Left ventricle myocardium inferior (tissue), 1 donor: ENCODE measurements at regions not wholly inside any gene's neighbourhood (a gene's known extent, or its start where the extent isn't known, plus 50 kb on each side); places are given as distances from the start of the nearest gene placed in this dataset.
"Not testable (repeated sequence)": the region's sequence is repeated elsewhere in the genome, so short reads cannot be mapped to it uniquely, and the experiment has no call there.

ENCODE experiments used
- DNase-seq: peaks from one replicate; pipeline ENCODE4 v3.0.0-alpha.2; 2020
- H3K27ac ChIP-seq: fragments of 200-600 bp; replicated peaks from 2 replicates; pipeline ENCODE4 v1.8.0; 2021
- H3K27me3 ChIP-seq: fragments of 200-600 bp; 2 replicates; pipeline ENCODE4 v1.8.0; 2021; ENCODE audit warnings: low read depth
- H3K36me3 ChIP-seq: fragments of 200-600 bp; 2 replicates; pipeline ENCODE4 v1.8.0; 2021
- H3K4me1 ChIP-seq: fragments of 200-600 bp; 2 replicates; pipeline ENCODE4 v1.8.0; 2021
- H3K4me3 ChIP-seq: fragments of 200-600 bp; 2 replicates; pipeline ENCODE4 v1.8.0; 2021; ENCODE audit warnings: mild to moderate bottlenecking, moderate library complexity
- H3K9me3 ChIP-seq: fragments of 200-600 bp; replicated peaks from 2 replicates; pipeline ENCODE4 v1.8.0; 2021
- intact Hi-C: fragments of 100-400 bp; cut with micrococcal nuclease; formaldehyde crosslinking; loops from one replicate; pipeline ENCODE4 v1.11.0; 2022
- TF ChIP-seq, protein P1 (sequence below): fragments of 200-600 bp; IDR thresholded peaks from 2 replicates; pipeline ENCODE4 v1.8.0; 2021; ENCODE audit warnings: antibody characterized with exemption, mild to moderate bottlenecking, borderline replicate concordance
- donor health status: DM: no; HTN: yes; CAD: no; lungs with severe emphysema.

DNA sequence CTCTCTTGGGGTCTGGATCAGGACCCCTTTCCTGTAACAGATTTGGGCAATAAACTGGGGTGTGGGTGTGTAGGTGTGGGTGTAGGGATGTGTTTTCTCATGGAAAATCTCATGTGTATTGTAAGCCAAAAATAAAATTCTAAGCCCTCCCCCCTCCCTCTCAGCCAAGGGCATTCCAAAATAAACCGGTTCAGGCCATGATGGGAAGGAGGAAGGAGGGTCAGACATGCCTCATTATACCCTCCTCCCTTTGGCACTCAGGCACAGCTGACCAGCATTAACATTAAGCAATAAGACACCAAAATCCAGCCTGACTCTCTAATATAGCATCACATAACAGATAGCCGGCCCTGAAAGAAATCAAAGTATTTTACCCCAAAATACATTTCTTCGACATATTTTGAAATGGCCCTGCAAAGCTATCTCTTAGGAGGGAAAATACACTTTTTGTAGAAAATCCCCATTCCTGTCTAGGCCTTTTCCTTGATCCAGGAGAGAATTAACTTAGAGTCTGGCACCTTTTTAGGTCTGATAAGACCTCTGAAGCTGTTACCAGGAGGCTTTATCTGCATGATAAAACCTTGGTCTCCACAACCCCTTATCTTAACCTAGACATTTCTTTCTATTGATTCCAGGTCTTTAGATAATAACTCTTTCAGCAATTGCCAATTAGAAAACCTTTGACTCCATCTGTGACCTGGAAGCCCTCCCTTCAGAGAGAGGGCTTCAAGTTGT lies 128.7 kb upstream of the COL5A2 start:
- H3K36me3 ChIP-seq: no peaks in the 10 kb centered on the region
- intact Hi-C loops: no loop called here
- H3K27me3 ChIP-seq: no peaks in the 10 kb centered on the region
- H3K27ac ChIP-seq: no peak overlapping the region
- TF ChIP-seq, protein P1, sequence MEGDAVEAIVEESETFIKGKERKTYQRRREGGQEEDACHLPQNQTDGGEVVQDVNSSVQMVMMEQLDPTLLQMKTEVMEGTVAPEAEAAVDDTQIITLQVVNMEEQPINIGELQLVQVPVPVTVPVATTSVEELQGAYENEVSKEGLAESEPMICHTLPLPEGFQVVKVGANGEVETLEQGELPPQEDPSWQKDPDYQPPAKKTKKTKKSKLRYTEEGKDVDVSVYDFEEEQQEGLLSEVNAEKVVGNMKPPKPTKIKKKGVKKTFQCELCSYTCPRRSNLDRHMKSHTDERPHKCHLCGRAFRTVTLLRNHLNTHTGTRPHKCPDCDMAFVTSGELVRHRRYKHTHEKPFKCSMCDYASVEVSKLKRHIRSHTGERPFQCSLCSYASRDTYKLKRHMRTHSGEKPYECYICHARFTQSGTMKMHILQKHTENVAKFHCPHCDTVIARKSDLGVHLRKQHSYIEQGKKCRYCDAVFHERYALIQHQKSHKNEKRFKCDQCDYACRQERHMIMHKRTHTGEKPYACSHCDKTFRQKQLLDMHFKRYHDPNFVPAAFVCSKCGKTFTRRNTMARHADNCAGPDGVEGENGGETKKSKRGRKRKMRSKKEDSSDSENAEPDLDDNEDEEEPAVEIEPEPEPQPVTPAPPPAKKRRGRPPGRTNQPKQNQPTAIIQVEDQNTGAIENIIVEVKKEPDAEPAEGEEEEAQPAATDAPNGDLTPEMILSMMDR: no peak
- H3K4me1 ChIP-seq: no peaks in the 10 kb centered on the region
- no peak for DNase-seq
- no peak overlapping the region for H3K4me3 ChIP-seq
- H3K9me3 ChIP-seq: no peaks in the 10 kb centered on the region

DNA sequence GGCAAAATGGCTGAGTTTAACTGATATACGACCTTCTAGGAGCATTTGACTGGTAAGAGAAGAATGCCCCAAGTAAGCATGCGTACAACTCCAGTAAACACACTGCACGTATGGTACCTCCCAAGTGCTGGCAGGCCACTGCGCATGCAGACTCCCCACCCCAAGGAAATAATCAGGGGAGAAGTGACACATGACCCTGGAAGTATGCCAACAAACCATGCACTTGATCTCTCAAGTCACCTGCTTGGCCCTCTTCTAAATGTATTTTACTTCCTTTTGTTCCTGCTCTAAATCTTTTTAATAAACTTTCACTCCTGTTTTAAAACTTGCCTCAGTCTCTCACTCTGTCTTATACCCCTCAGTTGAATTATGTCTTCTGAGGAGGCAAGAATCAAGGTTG lies 129.8 kb upstream of the COL5A2 start:
- H3K27me3 ChIP-seq: no peaks in the 10 kb centered on the region
- no peaks in the 10 kb centered on the region for H3K9me3 ChIP-seq
- intact Hi-C loops: no loop called here
- H3K27ac ChIP-seq: no peak overlapping the region
- DNase-seq: no peak
- no peaks in the 10 kb centered on the region for H3K36me3 ChIP-seq
- TF ChIP-seq, protein P1: no peak
- H3K4me1 ChIP-seq: no peaks in the 10 kb centered on the region
- H3K4me3 ChIP-seq: no peak overlapping the region

DNA sequence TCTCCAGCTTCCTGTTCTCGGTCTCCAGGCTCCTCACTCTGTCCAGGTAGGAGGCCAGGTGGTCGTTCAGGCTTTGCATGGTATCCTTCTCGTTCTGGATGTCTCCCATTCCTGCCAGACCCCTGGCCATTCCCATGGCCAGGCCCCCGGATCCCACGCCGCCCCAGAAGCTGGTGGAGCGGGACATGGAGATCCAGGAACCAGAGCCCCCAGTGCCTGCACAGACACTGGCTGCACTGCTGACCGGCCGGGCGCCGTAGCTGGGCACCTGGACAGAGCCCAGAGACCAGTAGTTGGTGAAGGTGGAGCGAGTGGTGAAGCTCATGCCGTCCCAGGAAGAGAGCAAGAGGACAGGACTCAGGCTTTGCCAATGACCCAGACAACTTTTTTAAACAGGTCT lies 129.1 kb upstream of the WDR75 start:
- Histone ChIP-seq H3K27me3 (no peaks in the 10 kb centered on the region), H3K4me3 (no peak overlapping the region), H3K9me3 (no peaks in the 10 kb centered on the region), H3K4me1 (no peaks in the 10 kb centered on the region), H3K27ac (no peak overlapping the region), H3K36me3 (no peaks in the 10 kb centered on the region)
- TF ChIP-seq, protein P1: no peak
- DNase-seq: no peak
- intact Hi-C loops: no loop called here

DNA sequence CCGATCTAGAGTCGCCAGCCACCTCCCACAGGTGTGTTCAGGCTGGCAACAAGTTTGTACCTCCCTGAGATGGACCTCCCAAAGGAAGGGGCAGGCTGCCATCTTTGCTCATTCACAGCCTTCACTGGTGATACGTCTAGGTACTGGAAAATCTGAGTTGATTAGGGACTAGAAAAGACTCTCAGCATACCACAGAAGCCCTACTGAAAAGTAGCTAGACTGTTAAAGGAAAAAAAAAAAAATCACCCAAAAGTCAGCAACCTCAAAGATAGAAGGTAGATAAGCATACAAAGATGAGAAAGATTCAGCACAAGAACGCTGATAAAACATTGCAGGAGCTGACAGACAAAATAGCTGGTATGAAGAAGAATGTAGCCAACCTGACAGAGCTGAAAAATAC lies 128.6 kb upstream of the WDR75 start:
- no peak overlapping the region for H3K4me3 ChIP-seq
- no peak overlapping the region for H3K27ac ChIP-seq
- H3K27me3 ChIP-seq: no peaks in the 10 kb centered on the region
- no peaks in the 10 kb centered on the region for H3K9me3 ChIP-seq
- intact Hi-C loops: no loop called here
- no peaks in the 10 kb centered on the region for H3K4me1 ChIP-seq
- TF ChIP-seq, protein P1: no peak
- H3K36me3 ChIP-seq: no peaks in the 10 kb centered on the region
- no peak for DNase-seq

DNA sequence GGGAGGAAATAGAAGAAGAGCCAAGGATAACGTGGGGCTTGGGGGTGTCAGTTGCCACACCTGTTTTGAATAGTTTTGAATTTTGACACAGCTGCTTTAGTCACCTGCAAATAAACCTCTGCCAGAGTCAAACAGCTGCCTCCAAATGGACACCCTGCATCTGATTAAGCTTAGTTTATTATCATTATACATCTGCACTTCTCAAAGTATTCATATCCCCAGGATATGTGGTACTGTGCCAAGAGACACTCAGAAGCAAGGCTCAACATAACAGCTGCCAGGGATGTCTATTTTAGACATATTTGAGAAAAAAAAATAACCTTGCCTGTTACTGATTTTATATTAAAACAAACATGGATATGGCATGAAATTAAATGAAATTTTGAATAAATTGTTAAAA lies 122.5 kb upstream of the WDR75 start:
- Histone ChIP-seq H3K27ac (no peak overlapping the region), H3K36me3 (peaks cover 4% of the 10 kb centered on the region), H3K4me1 (no peaks in the 10 kb centered on the region), H3K27me3 (no peaks in the 10 kb centered on the region), H3K9me3 (peaks cover 30% of the 10 kb centered on the region), H3K4me3 (no peak overlapping the region)
- TF ChIP-seq, protein P1: no peak
- no peak for DNase-seq
- intact Hi-C loops: no loop called here

DNA sequence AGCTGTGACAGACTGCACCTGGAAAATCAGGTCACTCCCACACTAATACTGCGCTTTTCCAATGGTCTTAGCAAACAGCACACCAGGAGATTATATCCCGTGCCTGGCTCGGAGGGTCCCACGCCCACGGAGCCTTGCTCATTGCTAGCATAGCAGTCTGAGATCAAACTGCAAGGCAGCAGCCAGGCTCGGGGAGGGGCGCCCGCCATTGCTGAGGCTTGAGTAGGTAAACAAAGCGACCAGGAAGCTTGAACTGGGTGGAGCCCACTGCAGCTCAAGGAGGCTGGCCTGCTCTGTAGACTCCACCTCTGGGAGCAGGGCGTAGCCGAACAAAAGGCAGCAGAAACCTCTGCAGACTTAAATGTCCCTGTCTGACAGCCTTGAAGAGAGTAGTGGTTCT lies 121.8 kb upstream of the WDR75 start:
- intact Hi-C loops, H3K27me3 ChIP-seq, H3K4me1 ChIP-seq, H3K36me3 ChIP-seq, DNase-seq, H3K4me3 ChIP-seq, H3K27ac ChIP-seq: not testable (repeated sequence)
- peaks cover 33% of the 10 kb centered on the region for H3K9me3 ChIP-seq
